Activated B cell treated with CpG ODN at 0.5 μM for 24 hours (primary cell): ENCODE measurements at regions not wholly inside any gene's neighbourhood (a gene's known extent, or its start where the extent isn't known, plus 50 kb on each side); places are given as distances from the start of the nearest gene placed in this dataset.

Source experiments
- ATAC-seq: fragments of 200-7000 bp; cut with Tn5 transposase; one replicate; pipeline ENCODE4 v1.10.0; 2021; ENCODE audit warnings: low read depth, mild to moderate bottlenecking, moderate library complexity
- CTCF ChIA-PET: fragments of 350-600 bp; sonication (Branson Sonifier 250); formaldehyde crosslinking; loops from one replicate; lab custom pipeline; 2021; ENCODE audit warnings: antibody characterized with exemption; lab: Charles Lee
- POLR2A ChIA-PET: fragments of 350-600 bp; sonication (Branson Sonifier 250); formaldehyde crosslinking; loops from one replicate; lab custom pipeline; 2021; ENCODE audit warnings: antibody characterized with exemption; lab: Charles Lee
- DNase-seq: peaks from one replicate; pipeline ENCODE4 v3.0.0; 2022
- H3K27ac Mint-ChIP-seq: one replicate; pipeline ENCODE4 v1.8.0; 2020; ENCODE audit warnings: mixed read lengths
- H3K27me3 Mint-ChIP-seq: one replicate; pipeline ENCODE4 v1.8.0; 2021; ENCODE audit warnings: mixed read lengths
- H3K36me3 Mint-ChIP-seq: one replicate; pipeline ENCODE4 v1.8.0; 2021; ENCODE audit warnings: low read depth, mixed read lengths
- H3K4me1 Mint-ChIP-seq: one replicate; pipeline ENCODE4 v1.8.0; 2021; ENCODE audit warnings: mixed read lengths
- H3K4me3 Mint-ChIP-seq: one replicate; pipeline ENCODE4 v1.8.0; 2020; ENCODE audit warnings: mild to moderate bottlenecking, mixed read lengths
- H3K9me3 Mint-ChIP-seq: one replicate; pipeline ENCODE4 v1.8.0; 2020; ENCODE audit warnings: mixed read lengths
- intact Hi-C: fragments of 100-400 bp; cut with micrococcal nuclease; formaldehyde crosslinking; loops from one replicate; pipeline ENCODE4 v1.15.1; 2024
- TF ChIP-seq, protein P1 (sequence below): fragments of 200-600 bp; IDR thresholded peaks from one replicate; pipeline ENCODE4 v1.8.0; 2022; ENCODE audit warnings: antibody characterized with exemption, mild to moderate bottlenecking

DNA sequence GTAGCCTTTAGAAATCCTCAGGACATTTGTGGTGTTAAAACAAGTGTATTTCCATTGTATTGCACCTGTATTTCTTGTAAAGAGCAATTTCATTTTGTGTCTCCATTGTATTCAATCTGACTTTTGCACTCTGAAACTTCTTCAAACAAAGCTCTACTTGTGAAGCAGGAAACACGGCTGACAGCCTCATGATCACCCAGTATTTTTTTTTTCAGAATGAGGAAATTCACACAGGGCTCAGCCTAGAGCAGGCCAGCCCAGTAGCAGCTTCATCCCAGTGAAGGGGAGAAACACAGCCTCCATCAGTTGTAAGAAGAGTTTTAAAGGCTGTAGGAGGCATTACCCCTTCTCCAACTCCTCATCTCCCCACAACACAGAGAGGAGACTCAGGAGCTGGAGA lies 175.9 kb upstream of the KLHL29 start:
- Mint-ChIP-seq H3K4me1 (no peaks in the 10 kb centered on the region), H3K4me3 (no peak overlapping the region), H3K27ac (no peak overlapping the region), H3K27me3 (no peaks in the 10 kb centered on the region), H3K36me3 (no peaks in the 10 kb centered on the region), H3K9me3 (no peaks in the 10 kb centered on the region)
- DNase-seq (no peak), ATAC-seq (no peak)
- ChIA-PET POLR2A (no interaction called here), CTCF (no interaction called here)
- TF ChIP-seq, protein P1, sequence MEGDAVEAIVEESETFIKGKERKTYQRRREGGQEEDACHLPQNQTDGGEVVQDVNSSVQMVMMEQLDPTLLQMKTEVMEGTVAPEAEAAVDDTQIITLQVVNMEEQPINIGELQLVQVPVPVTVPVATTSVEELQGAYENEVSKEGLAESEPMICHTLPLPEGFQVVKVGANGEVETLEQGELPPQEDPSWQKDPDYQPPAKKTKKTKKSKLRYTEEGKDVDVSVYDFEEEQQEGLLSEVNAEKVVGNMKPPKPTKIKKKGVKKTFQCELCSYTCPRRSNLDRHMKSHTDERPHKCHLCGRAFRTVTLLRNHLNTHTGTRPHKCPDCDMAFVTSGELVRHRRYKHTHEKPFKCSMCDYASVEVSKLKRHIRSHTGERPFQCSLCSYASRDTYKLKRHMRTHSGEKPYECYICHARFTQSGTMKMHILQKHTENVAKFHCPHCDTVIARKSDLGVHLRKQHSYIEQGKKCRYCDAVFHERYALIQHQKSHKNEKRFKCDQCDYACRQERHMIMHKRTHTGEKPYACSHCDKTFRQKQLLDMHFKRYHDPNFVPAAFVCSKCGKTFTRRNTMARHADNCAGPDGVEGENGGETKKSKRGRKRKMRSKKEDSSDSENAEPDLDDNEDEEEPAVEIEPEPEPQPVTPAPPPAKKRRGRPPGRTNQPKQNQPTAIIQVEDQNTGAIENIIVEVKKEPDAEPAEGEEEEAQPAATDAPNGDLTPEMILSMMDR, result no peak
- intact Hi-C loops, result no loop called here

DNA sequence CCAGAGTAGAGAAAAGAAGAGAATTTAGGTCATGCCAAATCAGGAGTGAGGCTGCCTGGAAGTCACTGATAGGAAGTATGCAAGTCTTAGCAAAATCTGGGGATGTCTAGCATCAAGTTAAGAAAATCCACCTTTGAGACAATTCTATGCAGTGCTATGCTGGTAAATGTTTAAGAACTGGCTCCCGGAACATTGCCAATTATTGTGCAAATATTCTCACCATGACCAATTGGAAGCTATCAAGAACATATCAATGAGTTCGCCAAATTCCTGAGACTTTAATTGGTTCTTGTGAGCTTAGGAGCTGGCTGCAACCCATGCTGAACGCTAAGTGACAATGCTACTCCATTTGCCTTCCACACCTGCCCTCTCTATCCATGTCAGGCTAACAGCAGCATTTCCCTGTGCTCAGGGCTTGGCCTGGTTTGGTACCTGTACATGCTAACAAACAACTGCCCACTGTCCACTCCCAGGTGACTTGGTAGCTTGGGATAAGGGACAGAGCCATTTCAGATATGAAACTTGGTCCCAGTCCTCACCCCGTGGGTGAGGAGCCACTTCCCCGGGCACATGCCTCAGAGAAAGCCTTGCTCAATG lies 172.9 kb upstream of the KLHL29 start:
- ATAC-seq (no peak), DNase-seq (no peak)
- ChIA-PET CTCF (no interaction called here), POLR2A (no interaction called here)
- H3K4me3 Mint-ChIP-seq, result no peak overlapping the region
- H3K4me1 Mint-ChIP-seq, result no peaks in the 10 kb centered on the region
- no peaks in the 10 kb centered on the region for H3K9me3 Mint-ChIP-seq
- no peaks in the 10 kb centered on the region for H3K36me3 Mint-ChIP-seq
- intact Hi-C loops, result no loop called here
- H3K27me3 Mint-ChIP-seq, result no peaks in the 10 kb centered on the region
- no peak overlapping the region for H3K27ac Mint-ChIP-seq
- TF ChIP-seq, protein P1, result no peak

- H3K36me3 Mint-ChIP-seq, result no peaks in the 10 kb centered on the region
- ChIA-PET CTCF (no interaction called here), POLR2A (no interaction called here)
- H3K27ac Mint-ChIP-seq, result no peak overlapping the region
- TF ChIP-seq, protein P1, result no peak
- H3K4me1 Mint-ChIP-seq, result no peaks in the 10 kb centered on the region
- H3K9me3 Mint-ChIP-seq, result no peaks in the 10 kb centered on the region
- ATAC-seq, result no peak
- H3K27me3 Mint-ChIP-seq, result no peaks in the 10 kb centered on the region
- H3K4me3 Mint-ChIP-seq, result no peak overlapping the region
- DNase-seq, result no peak
- intact Hi-C loops, result no loop called here
Observed at GRCh38 chr2:23213196-23213595, 171.8 kb upstream of the KLHL29 start.

GRCh38 chr2:23215016-23215415 lies 170.0 kb upstream of the KLHL29 start:
- H3K9me3 Mint-ChIP-seq, result no peaks in the 10 kb centered on the region
- no peak overlapping the region for H3K4me3 Mint-ChIP-seq
- no peaks in the 10 kb centered on the region for H3K36me3 Mint-ChIP-seq
- H3K27ac Mint-ChIP-seq, result no peak overlapping the region
- intact Hi-C loops, result no loop called here
- no peaks in the 10 kb centered on the region for H3K27me3 Mint-ChIP-seq
- ATAC-seq (no peak), DNase-seq (no peak)
- CTCF ChIA-PET, result no interaction called here
- POLR2A ChIA-PET, result no interaction called here
- TF ChIP-seq, protein P1, result no peak
- no peaks in the 10 kb centered on the region for H3K4me1 Mint-ChIP-seq

DNA sequence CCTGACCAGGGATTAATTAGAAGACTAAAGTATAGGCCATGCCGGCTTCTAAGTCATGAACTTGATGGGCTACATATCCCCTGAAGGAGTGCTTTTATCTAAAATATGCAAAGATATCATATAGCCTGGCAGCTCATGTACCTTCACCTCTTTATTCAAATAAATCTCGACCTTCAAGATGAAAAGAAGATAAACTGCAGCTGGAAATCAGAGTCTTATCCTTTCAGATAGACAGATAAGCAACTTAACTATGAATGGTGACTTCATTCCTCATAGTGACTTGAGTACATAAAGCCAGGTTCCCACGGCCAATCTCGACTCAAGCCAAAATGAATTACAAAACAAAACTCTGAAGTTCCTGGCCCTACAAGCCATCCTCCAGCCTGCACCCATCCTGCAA lies 165.3 kb upstream of the KLHL29 start:
- no peak for ATAC-seq
- H3K4me1 Mint-ChIP-seq, result no peaks in the 10 kb centered on the region
- TF ChIP-seq, protein P1, result no peak

More for the DNA sequence above, 165.3 kb upstream of the KLHL29 start:
- Mint-ChIP-seq H3K4me3 (no peak overlapping the region), H3K27me3 (no peaks in the 10 kb centered on the region), H3K9me3 (no peaks in the 10 kb centered on the region), H3K36me3 (no peaks in the 10 kb centered on the region), H3K27ac (no peak overlapping the region)
- intact Hi-C loops, result no loop called here
- no peak for DNase-seq
- ChIA-PET CTCF (no interaction called here), POLR2A (no interaction called here)
